SK-N-SH treated with all-trans-retinoic acid at 6 μM for 48 hours (cell line): ENCODE measurements at regions not wholly inside any gene's neighbourhood (a gene's known extent, or its start where the extent isn't known, plus 50 kb on each side); places are given as distances from the start of the nearest gene placed in this dataset.

Experiments
- ATAC-seq: fragments of 200-7000 bp; cut with Tn5 transposase; 3 replicates; pipeline ENCODE4 v1.9.1; 2020; ENCODE audit warnings: mild to moderate bottlenecking, moderate library complexity
- ARNTL ChIP-seq: fragments of 450-650 bp; formaldehyde crosslinking; IDR thresholded peaks from 2 replicates; pipeline ENCODE4 v1.5.0; 2020; ENCODE audit warnings: low read depth, mild to moderate bottlenecking, moderate library complexity, borderline replicate concordance
- BACH2 ChIP-seq: fragments of 250-450 bp; sonication (Bioruptor Pico); IDR thresholded peaks from 2 replicates; pipeline ENCODE4 v1.9.0; 2021; ENCODE audit warnings: mild to moderate bottlenecking, borderline replicate concordance
- CSRNP3 ChIP-seq: fragments of 250-450 bp; sonication (Bioruptor Pico); IDR thresholded peaks from 2 replicates; pipeline ENCODE4 v1.5.1; 2021; ENCODE audit warnings: mild to moderate bottlenecking, moderate library complexity
- ESRRG ChIP-seq: fragments of 250-450 bp; sonication (Bioruptor Pico); IDR thresholded peaks from 2 replicates; pipeline ENCODE4 v1.6.1; 2021; ENCODE audit warnings: mild to moderate bottlenecking
- GLIS3 ChIP-seq: fragments of 250-450 bp; sonication (Bioruptor Pico); IDR thresholded peaks from 2 replicates; pipeline ENCODE4 v1.5.0; 2020; ENCODE audit warnings: mild to moderate bottlenecking, moderate library complexity
- ISL1 ChIP-seq: fragments of 250-450 bp; sonication (Bioruptor Pico); IDR thresholded peaks from 2 replicates; pipeline ENCODE4 v2.1.2; 2022; ENCODE audit warnings: mild to moderate bottlenecking, moderate library complexity
- PATZ1 ChIP-seq: fragments of 250-450 bp; sonication (Bioruptor Pico); IDR thresholded peaks from 2 replicates; pipeline ENCODE4 v1.8.0; 2020; ENCODE audit warnings: mild to moderate bottlenecking, moderate library complexity, borderline replicate concordance
- POU6F1 ChIP-seq: fragments of 250-450 bp; sonication (Bioruptor Pico); IDR thresholded peaks from 2 replicates; pipeline ENCODE4 v1.8.0; 2021; ENCODE audit warnings: low read depth, mild to moderate bottlenecking, moderate library complexity, borderline replicate concordance
- PPARA ChIP-seq: fragments of 250-450 bp; sonication (Bioruptor Pico); IDR thresholded peaks from 2 replicates; pipeline ENCODE4 v1.5.0; 2020; ENCODE audit warnings: mild to moderate bottlenecking, borderline replicate concordance
- RARB ChIP-seq: fragments of 250-450 bp; sonication (Bioruptor Pico); IDR thresholded peaks from 2 replicates; pipeline ENCODE4 v1.8.0; 2021; ENCODE audit warnings: mild to moderate bottlenecking, moderate library complexity
- SNAI2 ChIP-seq: fragments of 250-450 bp; sonication (Bioruptor Pico); IDR thresholded peaks from 2 replicates; pipeline ENCODE4 v1.5.0; 2020; ENCODE audit warnings: mild to moderate bottlenecking, moderate library complexity
- TOX ChIP-seq: fragments of 250-450 bp; sonication (Bioruptor Pico); IDR thresholded peaks from 2 replicates; pipeline ENCODE4 v1.8.0; 2021; ENCODE audit warnings: mild to moderate bottlenecking, moderate library complexity, borderline replicate concordance
- TSHZ2 ChIP-seq: fragments of 250-450 bp; sonication (Bioruptor Pico); IDR thresholded peaks from 2 replicates; pipeline ENCODE4 v1.5.0; 2020; ENCODE audit warnings: mild to moderate bottlenecking, moderate library complexity
- ZC3H10 ChIP-seq: fragments of 250-450 bp; sonication (Bioruptor Pico); IDR thresholded peaks from 2 replicates; pipeline ENCODE4 v1.5.1; 2021; ENCODE audit warnings: mild to moderate bottlenecking, moderate library complexity
- ZFP3 ChIP-seq: fragments of 250-450 bp; sonication (Bioruptor Pico); IDR thresholded peaks from 2 replicates; pipeline ENCODE4 v1.5.0; 2020; ENCODE audit warnings: mild to moderate bottlenecking, moderate library complexity
- ZFP30 ChIP-seq: fragments of 450-650 bp; formaldehyde crosslinking; IDR thresholded peaks from 2 replicates; pipeline ENCODE4 v1.5.0; 2022; ENCODE audit warnings: mild to moderate bottlenecking, moderate library complexity
- ZNF565 ChIP-seq: fragments of 450-650 bp; formaldehyde crosslinking; conservative IDR thresholded peaks from 2 replicates; pipeline ENCODE4 v1.5.0; 2020; ENCODE audit warnings: low read depth, mild to moderate bottlenecking, moderate library complexity
- ZNF70 ChIP-seq: fragments of 450-650 bp; formaldehyde crosslinking; IDR thresholded peaks from 2 replicates; pipeline ENCODE4 v1.5.0; 2020; ENCODE audit warnings: mild to moderate bottlenecking, moderate library complexity
- ZNF8 ChIP-seq: fragments of 450-650 bp; formaldehyde crosslinking; IDR thresholded peaks from 2 replicates; pipeline ENCODE4 v1.5.0; 2020; ENCODE audit warnings: mild to moderate bottlenecking, moderate library complexity

GRCh38 chr6:139663996-139664395 lies 289.5 kb upstream of the CITED2 start:
- no peak for ATAC-seq
- no peak for TF ChIP-seq RARB
- no peak for TF ChIP-seq ESRRG (CRISPR knock-in tag)
- no peak for TF ChIP-seq CSRNP3 (CRISPR knock-in tag)
- TF ChIP-seq TOX (CRISPR knock-in tag): no peak
- TF ChIP-seq ZNF8: peak; percentile 94

GRCh38 chr6:139659711-139660110 lies 285.3 kb upstream of the CITED2 start:
- TF ChIP-seq ZNF70 (no peak), PPARA (CRISPR knock-in tag) (no peak), GLIS3 (CRISPR knock-in tag) (no peak), RARB (no peak), ARNTL (CRISPR knock-in tag) (no peak), ISL1 (CRISPR knock-in tag) (no peak), ZNF8 (no peak), ZFP3 (CRISPR knock-in tag) (no peak), TOX (CRISPR knock-in tag) (no peak), ESRRG (CRISPR knock-in tag) (no peak), PATZ1 (CRISPR knock-in tag) (no peak), POU6F1 (CRISPR knock-in tag) (no peak), SNAI2 (CRISPR knock-in tag) (no peak), TSHZ2 (CRISPR knock-in tag) (no peak), ZNF565 (CRISPR knock-in tag) (no peak), ZC3H10 (CRISPR knock-in tag) (no peak), CSRNP3 (CRISPR knock-in tag) (no peak), ZFP30 (CRISPR knock-in tag) (no peak), BACH2 (CRISPR knock-in tag) (no peak)
- TF ChIP-seq, all 23 proteins: peak for 0
- no peak for ATAC-seq

- ATAC-seq: no peak
- TF ChIP-seq ISL1 (CRISPR knock-in tag): no peak
- TF ChIP-seq TSHZ2 (CRISPR knock-in tag): no peak
Observed at GRCh38 chr6:139659196-139659595, 284.7 kb upstream of the CITED2 start.
